ENCODE measurements at regions not wholly inside any gene's neighbourhood (a gene's known extent, or its start where the extent isn't known, plus 50 kb on each side); places are given as distances from the start of the nearest gene placed in this dataset.
A peak's percentile ranks its signal among the peaks of the same experiment; 100 is the strongest.

GRCh38 chr1:198068285-198068684, 88.5 kb upstream of the NEK7 start:
- H4K91ac ChIP-seq (ENCODE audit: insufficient read length, low read depth, low read length) = no peak overlapping the region
- no peak overlapping the region for H2BK20ac ChIP-seq (ENCODE audit: low read depth, low read length, poor library complexity, severe bottlenecking)
- no peak for DNase-seq
- Mint-ChIP-seq H3K4me3 (no peak overlapping the region), H3K27ac (0 out of 7 replicates have a peak overlapping the region, but pooled peaks of 1 of the 3 experiments have one; percentile 17), H3K27me3 (ENCODE audit: low read depth) (no peaks in the 10 kb centered on the region), H3K4me1 (0 out of 4 replicates have a peak, but pooled peaks cover 2 to 4% of the 10 kb centered on the region in 2 experiments), H3K9me3 (no peaks in the 10 kb centered on the region), H3K36me3 (ENCODE audit: insufficient read depth in 1 of 3, low read depth in 3 of 3) (no peaks in the 10 kb centered on the region)
- no peak overlapping the region for H2BK15ac ChIP-seq (ENCODE audit: low read depth, low read length)
- H3K9me3 ChIP-seq (ENCODE audit: control insufficient read depth, low read depth, low read length) = no peaks in the 10 kb centered on the region
- H3K79me1 ChIP-seq (ENCODE audit: insufficient read depth, low read depth, low read length, poor library complexity, severe bottlenecking) = no peaks in the 10 kb centered on the region
- TF ChIP-seq CTCF (conservative IDR thresholded peaks at IDR 0.05) = no peak
- no peak overlapping the region for H3K23ac ChIP-seq (ENCODE audit: insufficient read length, low read depth, low read length)
- no peak overlapping the region for H3K18ac ChIP-seq (ENCODE audit: insufficient read length, low read depth, low read length)
- H3K9ac ChIP-seq (ENCODE audit: extremely low read depth, insufficient read length, low read length) = no peak overlapping the region
- H4K20me1 ChIP-seq (ENCODE audit: control insufficient read depth, insufficient read depth, insufficient read length) = no peaks in the 10 kb centered on the region
- H3K56ac ChIP-seq (ENCODE audit: insufficient read length, low read depth, low read length) = no peak overlapping the region
- H2AFZ ChIP-seq (ENCODE audit: low read length) = no peak overlapping the region
- H3K27me3 ChIP-seq (ENCODE audit: insufficient read depth, low read length) = no peaks in the 10 kb centered on the region
- H3K4me1 ChIP-seq (ENCODE audit: insufficient read depth, low read length) = no peaks in the 10 kb centered on the region
- WGBS (ENCODE audit: extremely low coverage, insufficient read length, low lambda C conversion rate) = no CpG with 5 or more reads among the region's 3 CpGs
- H2BK12ac ChIP-seq (ENCODE audit: insufficient read length, low read depth, low read length) = no peak overlapping the region
- H2AK5ac ChIP-seq (ENCODE audit: insufficient read length, low read length) = no peak overlapping the region
- no peak overlapping the region for H4K8ac ChIP-seq (replicated peaks; ENCODE audit: insufficient read length, low read depth, low read length)
- no peak overlapping the region for H3T11ph ChIP-seq (ENCODE audit: low read length)
- H3K4ac ChIP-seq (ENCODE audit: low read depth, low read length) = no peak overlapping the region
- H3K14ac ChIP-seq (ENCODE audit: insufficient read depth, low read length) = no peak overlapping the region
- no peak overlapping the region for H4K5ac ChIP-seq (ENCODE audit: insufficient read length, low read depth, low read length)
- no peak overlapping the region for H2BK120ac ChIP-seq (ENCODE audit: low read depth, low read length, poor library complexity, severe bottlenecking)
- no peak overlapping the region for H3K4me2 ChIP-seq (ENCODE audit: insufficient read depth, insufficient read length, low read length)
- H3K27ac ChIP-seq (ENCODE audit: insufficient read length, low read depth, low read length) = no peak overlapping the region
- H3K23me2 ChIP-seq (ENCODE audit: insufficient read length, low read depth, low read length, poor library complexity, severe bottlenecking) = no peaks in the 10 kb centered on the region
- H3K79me2 ChIP-seq (ENCODE audit: insufficient read depth, low read length) = no peaks in the 10 kb centered on the region
- no peak overlapping the region for H2BK5ac ChIP-seq (ENCODE audit: insufficient read length, low read length)
